OCI-LY7 (cell line): ENCODE measurements at regions not wholly inside any gene's neighbourhood (a gene's known extent, or its start where the extent isn't known, plus 50 kb on each side); places are given as distances from the start of the nearest gene placed in this dataset.

Experiments used
- EZH2phosphoT487 ChIP-seq: fragments of 200-600 bp; sonication (generic); IDR thresholded peaks from 2 replicates; pipeline ENCODE4 v1.6.1; 2018; ENCODE audit warnings: low read depth, borderline replicate concordance, mild to moderate bottlenecking, mixed run types, antibody characterized with exemption, low read length, moderate library complexity, mixed read lengths
- TF ChIP-seq, protein P1 (sequence below): fragments of 200-600 bp; sonication (generic); conservative IDR thresholded peaks from 2 replicates; pipeline ENCODE4 v1.5.1; 2014; ENCODE audit warnings: mild to moderate bottlenecking, antibody characterized with exemption, low read length, moderate library complexity, mixed read lengths

DNA sequence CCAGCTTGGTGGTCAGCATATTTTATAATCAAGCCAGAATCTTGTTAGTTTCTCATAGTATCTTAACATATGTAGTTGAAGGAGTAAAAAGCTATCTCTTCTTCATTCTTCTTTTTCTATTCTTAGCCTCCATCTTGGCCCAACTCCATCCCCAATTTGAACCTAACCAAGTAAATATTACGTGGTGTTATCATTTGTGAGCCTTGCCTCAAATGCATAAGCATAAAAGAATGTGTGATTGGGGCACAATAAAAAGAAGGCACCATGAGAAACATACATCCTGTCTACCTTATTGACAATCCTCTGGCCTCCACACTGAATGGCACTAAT lies 181.4 kb upstream of the BMP4 start:
- TF ChIP-seq EZH2phosphoT487 = no peak
- TF ChIP-seq, protein P1, sequence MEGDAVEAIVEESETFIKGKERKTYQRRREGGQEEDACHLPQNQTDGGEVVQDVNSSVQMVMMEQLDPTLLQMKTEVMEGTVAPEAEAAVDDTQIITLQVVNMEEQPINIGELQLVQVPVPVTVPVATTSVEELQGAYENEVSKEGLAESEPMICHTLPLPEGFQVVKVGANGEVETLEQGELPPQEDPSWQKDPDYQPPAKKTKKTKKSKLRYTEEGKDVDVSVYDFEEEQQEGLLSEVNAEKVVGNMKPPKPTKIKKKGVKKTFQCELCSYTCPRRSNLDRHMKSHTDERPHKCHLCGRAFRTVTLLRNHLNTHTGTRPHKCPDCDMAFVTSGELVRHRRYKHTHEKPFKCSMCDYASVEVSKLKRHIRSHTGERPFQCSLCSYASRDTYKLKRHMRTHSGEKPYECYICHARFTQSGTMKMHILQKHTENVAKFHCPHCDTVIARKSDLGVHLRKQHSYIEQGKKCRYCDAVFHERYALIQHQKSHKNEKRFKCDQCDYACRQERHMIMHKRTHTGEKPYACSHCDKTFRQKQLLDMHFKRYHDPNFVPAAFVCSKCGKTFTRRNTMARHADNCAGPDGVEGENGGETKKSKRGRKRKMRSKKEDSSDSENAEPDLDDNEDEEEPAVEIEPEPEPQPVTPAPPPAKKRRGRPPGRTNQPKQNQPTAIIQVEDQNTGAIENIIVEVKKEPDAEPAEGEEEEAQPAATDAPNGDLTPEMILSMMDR = no peak
